LNCAP (cell line): ENCODE measurements at regions not wholly inside any gene's neighbourhood (a gene's known extent, or its start where the extent isn't known, plus 50 kb on each side); places are given as distances from the start of the nearest gene placed in this dataset.

Source experiments
- CTCF ChIP-seq: fragments of 450-650 bp; IDR thresholded peaks from 2 replicates; pipeline ENCODE4 v1.5.1; 2017; ENCODE audit warnings: mild to moderate bottlenecking

GRCh38 chr2:191738003-191738402 is 60.1 kb downstream of the NABP1 start:
- TF ChIP-seq CTCF = no peak

DNA sequence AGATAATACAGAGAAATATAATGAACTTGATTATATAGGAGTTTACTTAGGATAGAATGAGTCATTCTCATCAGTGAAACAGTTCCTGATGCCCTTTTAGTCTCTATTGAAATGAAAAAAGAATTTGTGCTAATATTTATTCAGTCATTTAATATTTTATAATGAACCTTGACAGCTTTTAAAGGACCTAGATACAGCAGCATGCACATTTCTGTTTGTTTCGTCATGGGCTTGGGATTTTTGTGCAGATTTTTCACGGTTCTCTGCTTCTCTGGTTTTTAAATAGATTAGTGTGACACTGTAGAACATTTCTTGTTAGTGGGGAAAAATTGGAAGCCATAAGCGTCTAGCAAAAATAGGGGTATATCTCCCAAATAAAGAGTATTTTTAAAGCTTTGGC is 60.7 kb downstream of the NABP1 start:
- no peak for TF ChIP-seq CTCF

- no peak for TF ChIP-seq CTCF
Measured at GRCh38 chr2:191739194-191739593, 61.3 kb downstream of the NABP1 start.

GRCh38 chr2:191740016-191740419 is 62.1 kb downstream of the NABP1 start:
- TF ChIP-seq CTCF = no peak

GRCh38 chr2:191740759-191741158 is 62.8 kb downstream of the NABP1 start:
- no peak for TF ChIP-seq CTCF

- no peak for TF ChIP-seq CTCF
Measured at GRCh38 chr2:191746346-191747169, 68.6 kb downstream of the NABP1 start.

DNA sequence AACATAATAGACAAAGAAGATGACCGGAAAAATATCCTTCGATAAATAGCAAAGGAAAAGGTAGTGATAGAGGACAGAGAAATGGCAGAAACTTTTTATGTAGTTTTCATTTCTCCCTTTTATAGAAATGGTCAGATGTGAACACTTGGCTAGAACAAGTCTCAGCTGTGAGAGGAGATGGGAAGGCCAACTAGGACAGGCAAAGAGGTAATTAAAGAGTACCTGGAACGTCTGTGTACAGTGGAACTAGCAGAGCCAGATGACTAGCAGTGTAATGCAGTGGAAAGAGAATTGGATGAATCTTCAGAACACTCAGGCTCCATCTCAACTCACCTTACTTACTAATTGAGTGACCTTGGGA is 69.2 kb downstream of the NABP1 start:
- no peak for TF ChIP-seq CTCF

DNA sequence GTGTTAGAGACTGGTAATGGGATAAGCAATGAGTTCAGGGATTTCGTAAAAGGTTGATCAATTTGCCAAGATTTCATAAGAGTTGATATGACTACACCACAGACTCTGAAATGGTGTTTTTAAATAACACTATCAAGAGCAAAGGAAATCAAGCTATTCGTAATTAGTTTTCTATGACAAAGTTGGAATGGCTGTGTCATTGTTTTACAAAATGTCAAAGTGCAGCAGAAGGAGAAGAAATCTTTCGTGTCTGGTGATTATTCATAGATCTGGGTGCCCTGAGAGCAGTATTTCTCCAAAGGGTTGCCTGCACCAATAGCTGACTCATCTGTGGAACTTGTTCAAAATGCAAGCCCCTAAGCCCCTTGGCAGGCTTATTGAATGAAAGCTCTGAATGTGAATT is 70.1 kb downstream of the NABP1 start:
- TF ChIP-seq CTCF = no peak
